ENCODE measurements at regions not wholly inside any gene's neighbourhood (a gene's known extent, or its start where the extent isn't known, plus 50 kb on each side); places are given as distances from the start of the nearest gene placed in this dataset.

DNA sequence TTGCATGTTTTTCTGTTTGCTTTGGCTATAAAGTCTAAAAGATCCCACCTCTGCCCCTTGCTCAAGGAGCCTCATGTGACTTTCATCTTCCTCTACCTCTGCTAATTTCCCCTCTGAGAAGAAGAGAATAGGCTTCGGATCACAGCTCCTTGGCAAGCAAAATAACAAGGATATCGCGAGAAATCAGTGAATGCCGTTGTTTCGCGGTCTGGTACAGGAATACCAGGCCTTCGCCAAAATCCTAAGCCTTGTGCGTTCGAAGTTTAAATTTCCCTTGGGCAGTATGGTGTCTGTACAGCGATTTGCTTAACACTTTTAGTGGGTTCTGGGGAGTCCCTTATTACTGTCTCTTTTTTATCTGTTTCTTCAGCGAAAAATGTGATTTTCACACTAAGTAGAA, 142.3 kb downstream of the IRF8 start:
- DNase-seq (ENCODE audit: low spot score) = no peak

DNA sequence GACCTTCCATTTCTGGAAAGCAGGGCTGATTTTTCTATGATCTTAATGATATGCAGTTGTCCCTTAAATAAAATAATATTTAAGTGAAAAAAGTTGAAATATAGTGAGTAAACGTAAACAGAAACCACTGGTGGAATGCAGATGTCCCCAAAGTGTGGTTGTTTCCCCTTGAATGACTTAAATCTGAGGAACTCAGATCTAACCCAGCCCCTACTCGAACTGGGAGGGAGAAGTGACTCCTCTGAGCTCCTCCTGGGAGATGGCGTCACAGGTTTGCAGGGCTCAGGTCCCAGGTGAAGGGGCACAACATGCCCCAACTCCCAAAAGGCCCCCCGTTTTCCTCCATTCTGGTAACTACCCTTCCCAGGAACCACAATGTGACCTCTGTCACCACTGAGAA, 142.8 kb downstream of the IRF8 start:
- DNase-seq (ENCODE audit: low spot score) = no peak

DNA sequence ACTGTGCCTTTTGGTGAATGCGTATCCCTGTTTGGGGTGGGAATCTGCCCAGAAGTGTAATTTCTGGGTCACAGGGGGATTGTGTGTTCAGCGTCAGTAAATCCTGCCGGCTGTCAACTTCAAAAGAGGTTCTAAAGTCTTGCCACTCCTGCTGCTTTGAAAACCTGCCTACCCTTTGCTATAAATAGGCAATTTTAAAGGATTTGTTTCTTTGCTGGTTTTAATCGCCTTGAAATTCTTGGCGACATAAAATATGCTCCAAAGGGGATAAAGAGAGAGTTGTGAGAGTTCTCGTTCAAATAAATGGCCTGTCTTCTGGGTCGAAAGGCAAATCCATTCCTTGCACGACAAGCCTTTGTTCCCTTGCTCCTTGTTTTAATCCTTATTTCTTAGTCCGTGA, 143.4 kb downstream of the IRF8 start:
- DNase-seq (ENCODE audit: low spot score) = no peak

DNA sequence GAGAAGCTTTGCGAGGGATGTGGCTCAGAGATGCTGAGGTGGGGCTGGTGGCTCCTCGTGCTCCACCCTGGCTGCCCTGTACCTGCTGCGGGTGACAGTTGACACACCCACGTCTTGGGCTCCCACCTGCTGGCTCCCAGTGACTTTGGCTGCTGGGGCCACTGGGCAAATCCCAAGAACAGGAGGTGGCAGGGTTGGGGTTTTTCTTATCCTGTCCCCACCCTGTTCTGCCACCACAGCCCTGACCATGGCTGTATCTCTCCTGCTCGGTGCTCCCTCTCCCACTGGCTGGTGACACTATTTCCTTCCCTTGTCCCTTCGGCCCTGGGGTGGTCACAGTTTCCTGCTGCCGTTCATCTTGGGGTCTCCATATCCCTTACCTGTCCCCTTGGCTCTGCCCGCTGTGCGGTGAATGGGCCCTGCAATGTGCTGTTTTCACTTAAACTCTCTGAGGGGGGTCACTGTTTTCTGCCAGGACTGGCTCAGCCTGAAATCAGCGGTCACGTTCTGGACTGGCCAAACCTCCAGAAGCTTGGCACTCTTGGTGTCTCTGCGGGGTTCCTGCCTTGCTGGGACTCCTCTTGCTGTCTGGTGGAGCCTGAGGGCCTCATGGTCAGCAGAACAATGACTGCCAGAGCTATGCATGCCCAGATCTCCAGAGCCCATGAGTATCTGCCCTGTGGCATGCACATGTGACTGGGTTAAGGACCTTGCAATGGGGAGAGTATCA, 144.2 kb downstream of the IRF8 start:
- DNase-seq (ENCODE audit: low spot score) = no peak

- DNase-seq (ENCODE audit: low spot score) = peak; percentile 80
These were observed 145.3 kb downstream of the IRF8 start for GRCh38 chr16:86044241-86044671.

DNA sequence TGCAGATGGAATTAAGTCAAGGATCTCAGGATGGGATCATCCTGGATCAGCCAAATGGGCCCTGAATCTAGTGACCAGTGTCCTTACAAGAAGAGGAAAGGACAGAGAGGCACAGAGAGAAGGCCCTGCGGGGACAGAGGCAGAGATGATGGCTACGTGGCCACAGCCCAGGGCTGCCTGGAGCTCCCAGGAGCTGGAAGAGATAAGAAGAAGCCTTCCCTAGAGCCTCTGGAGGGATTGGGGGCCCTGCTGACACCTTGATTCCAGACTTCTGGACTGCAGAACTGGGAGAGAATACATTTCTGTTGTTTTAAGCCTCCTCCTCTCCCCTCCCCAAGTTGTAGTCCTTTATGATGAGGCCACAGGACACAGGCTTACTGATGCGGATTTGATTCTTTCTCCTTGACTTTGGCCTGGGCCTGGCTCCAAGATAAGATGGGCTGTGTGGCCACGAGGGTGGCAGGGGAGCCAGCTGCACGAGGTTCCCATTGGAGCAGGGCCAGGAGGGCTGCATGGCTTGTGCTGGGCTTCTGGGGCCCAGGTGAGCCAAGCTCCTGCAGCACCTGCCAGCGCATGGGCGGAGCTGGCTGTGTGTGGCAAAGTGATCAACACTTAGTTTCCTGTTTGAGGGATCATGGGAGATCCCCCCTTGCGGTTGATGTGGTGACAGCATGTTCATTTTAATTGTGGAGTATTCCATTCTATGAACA, 146.1 kb downstream of the IRF8 start:
- DNase-seq (ENCODE audit: low spot score) = no peak

DNA sequence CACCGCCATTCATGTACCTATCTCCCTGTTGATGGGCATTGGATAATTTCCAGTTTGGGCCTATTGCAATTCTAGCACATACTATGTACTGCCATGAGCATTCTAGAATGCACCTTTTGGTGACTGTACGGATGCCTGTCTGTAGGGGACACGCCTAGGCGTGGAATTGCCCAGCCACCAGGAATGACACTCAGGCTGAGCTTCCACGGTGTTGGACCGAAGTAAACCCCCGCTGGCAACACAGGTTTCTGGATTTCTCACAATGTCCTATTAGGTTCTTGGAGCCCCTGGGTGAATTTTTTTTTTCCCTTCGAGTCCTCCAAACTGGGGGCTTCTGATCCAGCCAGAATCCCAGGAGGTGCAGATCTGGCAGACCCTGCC, 146.6 kb downstream of the IRF8 start:
- no peak for DNase-seq (ENCODE audit: low spot score)

DNA sequence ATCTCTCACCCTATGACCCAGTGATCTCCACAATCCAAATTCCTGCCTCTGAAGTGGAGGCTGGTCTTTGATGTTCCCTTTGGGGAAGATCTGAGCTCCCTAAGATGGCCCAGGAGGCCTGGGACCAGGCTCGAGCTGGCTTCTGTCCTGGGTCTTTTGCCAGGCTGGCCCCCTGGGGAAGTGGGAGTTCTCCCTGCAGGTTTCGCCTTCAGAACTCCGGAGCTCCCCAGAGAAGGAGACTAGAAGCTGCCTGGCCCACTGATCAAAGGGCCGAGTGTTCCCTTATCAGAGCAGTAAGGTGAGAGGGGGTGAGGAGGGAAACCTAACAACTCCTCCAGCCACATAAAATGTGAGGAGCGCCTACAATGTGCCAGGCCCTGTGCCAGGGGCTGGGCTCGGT, 147.1 kb downstream of the IRF8 start:
- no peak for DNase-seq (ENCODE audit: low spot score)

- no peak for DNase-seq (ENCODE audit: low spot score)
These were observed 147.8 kb downstream of the IRF8 start for GRCh38 chr16:86046667-86047270.

GRCh38 chr16:86048221-86048620, 149.3 kb downstream of the IRF8 start:
- DNase-seq (ENCODE audit: low spot score) = no peak

DNA sequence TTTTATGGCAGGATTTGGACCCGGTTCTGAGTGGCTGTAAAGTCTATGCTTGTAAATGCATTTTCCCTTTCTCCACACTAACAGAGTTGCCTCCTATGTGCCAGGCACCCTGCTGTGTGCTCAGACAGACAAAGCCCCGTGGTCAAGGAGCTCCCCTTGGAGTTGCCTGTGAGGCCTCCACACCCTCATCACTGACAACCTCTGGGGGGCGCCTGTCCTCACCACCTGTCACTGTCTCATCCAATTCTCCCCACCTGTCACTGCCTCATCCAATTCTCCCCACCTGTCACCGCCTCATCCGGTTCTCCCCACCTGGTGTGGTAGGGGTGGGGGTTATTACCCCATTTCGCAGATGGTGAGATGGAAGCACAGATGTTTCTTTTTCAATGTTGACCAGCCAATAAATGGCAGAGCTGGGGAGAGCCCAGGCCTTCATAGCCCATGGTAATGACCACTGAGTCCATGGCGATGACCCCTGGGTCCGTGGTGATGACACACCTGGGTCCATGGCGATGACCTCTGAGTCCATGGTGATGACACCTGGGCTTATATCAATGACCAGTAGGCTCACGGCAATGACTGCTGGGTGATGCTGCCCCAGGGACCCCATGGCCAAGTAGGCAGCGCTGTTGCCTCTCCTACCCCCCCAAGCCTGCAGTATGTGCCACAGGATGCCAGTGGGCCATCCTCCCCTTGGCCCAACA, 150.1 kb downstream of the IRF8 start:
- DNase-seq (ENCODE audit: low spot score) = no peak

GRCh38 chr16:86049641-86050040, 150.7 kb downstream of the IRF8 start:
- no peak for DNase-seq (ENCODE audit: low spot score)

- DNase-seq (ENCODE audit: low spot score) = no peak
These were observed 151.1 kb downstream of the IRF8 start for GRCh38 chr16:86050111-86050510.

GRCh38 chr16:86050591-86051367, 151.8 kb downstream of the IRF8 start:
- DNase-seq (ENCODE audit: low spot score) = no peak

- no peak for DNase-seq (ENCODE audit: low spot score)
These were observed 152.6 kb downstream of the IRF8 start for GRCh38 chr16:86051368-86052114.

DNA sequence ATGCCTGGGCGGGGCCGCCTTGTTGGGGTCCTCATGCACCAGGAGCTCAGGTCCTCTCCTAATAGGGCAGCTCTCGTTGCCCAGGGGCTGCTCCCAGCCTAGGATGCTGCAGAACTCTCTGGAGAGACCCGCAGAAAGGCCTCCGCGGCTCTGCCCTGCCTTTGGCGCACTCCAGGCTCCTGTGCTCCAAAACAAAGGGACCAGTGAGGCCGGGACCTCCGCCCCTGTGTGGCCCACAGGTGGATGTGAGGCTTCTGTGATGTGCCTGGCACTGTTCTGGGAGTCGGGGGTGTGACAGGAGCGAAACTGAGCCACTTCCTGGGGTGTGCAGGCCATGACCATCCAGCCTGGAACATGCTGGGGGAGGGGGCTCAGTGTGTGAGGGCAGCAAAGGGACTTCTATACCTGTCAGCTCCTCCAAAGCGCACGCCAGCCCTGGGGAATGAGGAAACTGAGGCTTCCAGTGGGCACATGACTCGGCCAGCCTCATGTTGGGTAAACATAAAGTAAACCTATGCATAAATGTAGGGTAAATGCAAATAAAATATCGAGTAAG, 153.2 kb downstream of the IRF8 start:
- DNase-seq (ENCODE audit: low spot score) = no peak

DNA sequence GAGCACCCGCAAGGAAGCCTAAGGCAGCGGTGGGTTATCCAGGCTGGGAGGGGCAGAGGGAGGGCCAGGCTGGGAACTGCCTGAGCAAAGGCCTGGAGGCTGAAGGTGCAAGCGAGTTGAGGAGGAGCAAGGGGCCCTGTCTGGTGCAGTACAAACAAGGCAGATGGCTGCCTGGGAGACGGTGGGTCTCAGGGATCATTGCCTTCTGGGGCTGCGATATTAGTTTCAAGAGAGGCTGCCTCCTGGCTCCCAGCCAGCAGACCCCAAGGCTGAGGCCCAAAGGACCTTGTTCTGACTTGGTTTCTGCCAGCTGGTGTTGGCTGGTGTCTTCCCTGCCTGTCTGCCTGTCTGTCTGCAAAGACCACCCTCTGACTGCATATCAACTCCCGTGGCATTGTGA, 154.0 kb downstream of the IRF8 start:
- DNase-seq (ENCODE audit: low spot score) = no peak

DNA sequence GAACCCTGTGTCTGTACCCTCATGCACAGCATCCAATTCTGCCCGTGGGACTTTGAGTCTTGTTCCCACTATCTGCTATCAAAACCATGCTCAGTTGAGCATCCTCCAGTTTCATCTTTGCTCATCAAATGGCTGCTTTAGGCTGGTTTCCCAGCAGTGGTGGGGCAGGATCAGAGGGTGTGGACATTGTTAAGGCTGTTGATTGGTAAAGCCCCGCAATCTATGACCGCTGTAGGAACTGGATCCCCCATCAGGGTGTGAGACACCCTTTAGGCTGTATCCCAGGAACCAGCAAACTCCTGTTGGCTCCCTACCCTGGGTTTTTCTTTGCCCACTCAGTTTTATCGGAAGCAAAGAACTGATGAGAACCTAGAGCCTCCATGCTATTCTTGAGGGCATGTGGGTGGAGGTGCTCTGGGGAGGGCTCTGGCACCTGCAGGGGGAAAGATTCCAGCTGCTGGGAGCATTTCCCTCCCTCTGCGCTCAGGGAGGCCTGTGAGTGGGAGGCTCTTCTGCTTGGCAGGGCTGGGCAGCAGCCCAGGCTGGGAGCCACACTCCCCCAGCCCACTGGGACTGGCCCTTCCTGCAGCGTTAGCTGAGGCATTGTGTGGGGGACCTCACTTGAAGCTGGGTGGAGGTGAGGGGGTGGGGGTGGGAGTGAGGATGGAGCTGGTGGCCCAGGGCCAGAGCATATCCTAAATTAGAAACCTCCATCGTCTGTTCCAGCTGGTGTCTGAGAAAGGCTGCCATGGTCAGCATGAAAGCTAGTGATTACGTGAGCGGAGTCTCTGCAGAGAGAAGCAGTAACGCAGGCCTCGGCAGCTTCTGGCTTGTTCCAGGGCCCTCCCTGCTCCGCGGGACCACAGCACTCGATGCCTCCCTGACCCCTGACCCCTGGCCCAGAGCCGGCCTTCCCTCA, 160.6 kb downstream of the IRF8 start:
- DNase-seq (ENCODE audit: low spot score) = no peak

DNA sequence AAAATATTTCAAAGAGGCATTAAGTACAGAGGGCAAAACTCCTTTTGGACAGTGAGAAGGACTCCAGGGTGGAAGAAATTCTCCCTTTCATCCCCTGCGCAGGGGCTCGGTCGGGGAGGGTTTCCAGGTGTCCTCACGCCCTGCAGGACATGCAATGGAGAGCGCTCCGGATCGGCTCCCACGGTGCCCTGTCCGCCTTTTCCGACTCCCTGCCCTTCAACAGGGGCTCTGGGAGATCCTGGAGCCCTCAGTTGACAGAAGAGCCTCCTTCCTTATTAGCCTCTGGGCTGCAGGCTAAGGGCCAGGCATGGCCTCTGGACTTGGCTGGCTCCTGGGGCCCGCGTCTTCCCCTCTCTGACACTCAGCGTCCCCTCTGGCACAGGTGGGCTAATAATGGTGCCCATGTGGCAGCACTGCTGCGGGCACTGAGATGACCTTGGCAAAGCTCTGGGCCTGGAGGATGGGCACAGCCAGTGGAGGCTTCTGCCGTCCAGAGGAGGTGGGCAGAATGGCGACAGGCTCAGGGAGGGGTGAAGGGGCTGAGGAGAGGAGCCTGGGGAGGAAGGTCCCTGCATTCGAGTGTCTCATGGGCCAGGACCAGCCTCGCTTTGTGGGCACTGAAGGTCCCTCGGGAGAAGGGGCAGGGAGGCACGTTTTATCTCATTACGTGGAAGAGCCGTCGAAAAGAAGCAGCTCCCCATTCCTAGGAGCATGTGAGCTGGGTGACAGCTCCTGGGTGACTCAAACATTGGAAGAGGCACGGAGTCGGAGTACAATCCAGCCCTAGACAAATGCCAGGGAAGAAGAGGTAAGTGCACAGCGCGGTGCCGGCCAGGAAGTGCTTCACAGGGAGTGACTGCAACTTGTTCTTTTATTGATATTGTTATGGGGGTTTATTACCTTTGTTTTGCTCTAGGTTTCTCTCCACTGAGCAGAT, 161.7 kb downstream of the IRF8 start:
- DNase-seq (ENCODE audit: low spot score) = no peak

Measured in HuH-7.5 (cell line).